Smooth muscle cell of the brain vasculature (primary cell): ENCODE measurements at regions not wholly inside any gene's neighbourhood (a gene's known extent, or its start where the extent isn't known, plus 50 kb on each side); places are given as distances from the start of the nearest gene placed in this dataset.
"Not testable (repeated sequence)": the region's sequence is repeated elsewhere in the genome, so short reads cannot be mapped to it uniquely, and the experiment has no call there.

ENCODE experiments used
- DNase-seq: peaks from one replicate; pipeline ENCODE4 v3.0.0-alpha.2; 2012; ENCODE audit warnings: low read depth, low spot score

DNA sequence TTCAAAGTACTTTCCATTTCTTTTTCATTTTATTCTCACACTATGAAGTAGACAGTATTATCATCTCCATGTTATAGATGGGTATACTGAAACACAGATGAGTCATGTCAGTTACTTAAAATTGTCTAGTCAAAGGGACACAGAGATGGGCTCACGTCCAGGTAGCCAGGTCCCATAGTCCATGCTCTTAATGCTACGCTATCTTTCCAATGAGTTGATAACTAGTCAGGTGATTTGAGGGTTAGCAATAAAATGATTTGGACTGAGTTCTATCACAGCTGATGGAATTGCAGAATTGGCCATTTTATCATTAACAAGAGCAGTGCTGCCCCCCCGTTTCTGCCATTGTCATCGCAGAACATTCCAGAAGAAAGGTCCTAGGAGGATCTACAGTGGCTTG lies 318.9 kb downstream of the DLEU7 start:
- no peak for DNase-seq

DNA sequence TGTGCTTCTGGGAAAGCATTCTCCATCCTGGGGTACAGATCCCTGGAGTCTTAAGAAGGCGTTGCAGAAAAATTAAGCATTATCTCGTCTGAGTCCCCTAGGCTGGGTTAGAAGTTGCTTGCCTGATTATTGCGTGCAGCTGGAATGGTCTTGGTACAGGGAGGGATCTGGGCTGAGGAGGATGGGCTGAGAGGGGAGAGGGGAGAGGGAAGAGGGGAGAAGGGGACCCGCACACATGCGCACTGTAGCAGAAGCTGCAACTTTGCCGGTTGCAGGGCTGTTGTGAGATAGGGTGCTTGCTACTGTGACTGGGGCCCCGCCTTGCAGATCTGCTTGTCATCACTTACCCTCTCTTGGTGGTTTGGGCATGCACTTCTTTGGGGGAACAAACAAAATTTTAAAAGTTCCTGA lies 316.8 kb downstream of the DLEU7 start:
- no peak for DNase-seq

DNA sequence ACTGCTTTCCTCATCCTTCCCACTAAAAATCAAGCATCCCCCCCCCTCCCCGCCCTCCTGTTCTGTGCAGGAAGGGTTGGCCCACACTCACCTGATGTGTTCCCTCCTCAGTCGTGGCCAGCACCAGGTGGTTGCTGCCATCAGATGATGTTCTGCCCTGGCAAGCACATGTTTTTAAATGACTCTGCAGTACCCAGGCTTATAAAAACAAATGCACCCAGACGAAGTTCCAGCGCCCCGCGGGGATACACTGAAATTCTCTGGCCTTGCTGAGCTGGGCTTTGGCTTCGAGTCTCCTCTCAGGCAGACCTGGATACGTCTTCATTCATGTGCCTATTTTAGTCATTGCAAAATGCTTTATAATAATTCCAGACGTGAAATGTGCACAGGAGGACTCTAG lies 316.3 kb downstream of the DLEU7 start:
- no peak for DNase-seq

DNA sequence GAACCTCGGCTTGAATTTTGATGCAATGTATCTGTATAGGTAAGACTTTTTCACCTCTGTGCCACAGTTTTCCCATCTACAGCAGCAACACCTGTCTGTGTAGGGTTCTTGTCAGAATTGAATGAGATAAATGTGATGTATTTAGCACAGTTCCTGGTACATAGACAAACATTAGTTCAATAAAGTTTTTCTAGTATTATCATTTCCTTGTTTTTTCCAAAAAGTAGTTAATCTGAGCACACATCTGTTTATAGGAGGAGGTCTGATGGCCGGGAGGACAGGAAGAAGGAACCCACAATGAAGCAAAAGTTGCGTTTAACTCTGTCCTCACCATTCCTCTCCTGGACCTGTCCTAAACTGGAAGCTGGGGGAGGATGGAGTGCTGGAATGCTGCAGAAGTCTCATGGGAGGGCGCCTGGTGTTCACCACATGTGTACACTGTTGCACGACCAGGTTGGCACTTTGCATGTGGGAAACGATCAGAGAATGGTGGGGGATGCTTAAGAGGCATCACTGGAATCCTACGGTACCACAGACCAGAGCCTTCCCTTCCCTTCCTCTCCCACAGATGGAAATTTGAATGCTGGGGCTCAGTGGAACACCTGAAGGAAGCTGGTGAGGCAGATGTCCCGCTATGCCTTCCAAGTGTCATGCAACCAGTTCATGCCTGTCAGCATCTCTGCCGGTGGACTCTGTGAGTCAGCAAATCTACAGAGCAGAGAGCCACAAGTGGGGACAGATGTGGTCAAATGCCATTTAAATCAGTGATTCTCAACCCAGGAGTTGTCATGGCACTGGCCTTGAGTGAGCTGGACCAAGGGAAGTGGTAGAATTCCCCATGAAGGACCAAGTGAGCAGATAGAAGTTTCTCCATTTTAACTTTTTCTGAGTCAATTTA lies 315.6 kb downstream of the DLEU7 start:
- DNase-seq = no peak

DNA sequence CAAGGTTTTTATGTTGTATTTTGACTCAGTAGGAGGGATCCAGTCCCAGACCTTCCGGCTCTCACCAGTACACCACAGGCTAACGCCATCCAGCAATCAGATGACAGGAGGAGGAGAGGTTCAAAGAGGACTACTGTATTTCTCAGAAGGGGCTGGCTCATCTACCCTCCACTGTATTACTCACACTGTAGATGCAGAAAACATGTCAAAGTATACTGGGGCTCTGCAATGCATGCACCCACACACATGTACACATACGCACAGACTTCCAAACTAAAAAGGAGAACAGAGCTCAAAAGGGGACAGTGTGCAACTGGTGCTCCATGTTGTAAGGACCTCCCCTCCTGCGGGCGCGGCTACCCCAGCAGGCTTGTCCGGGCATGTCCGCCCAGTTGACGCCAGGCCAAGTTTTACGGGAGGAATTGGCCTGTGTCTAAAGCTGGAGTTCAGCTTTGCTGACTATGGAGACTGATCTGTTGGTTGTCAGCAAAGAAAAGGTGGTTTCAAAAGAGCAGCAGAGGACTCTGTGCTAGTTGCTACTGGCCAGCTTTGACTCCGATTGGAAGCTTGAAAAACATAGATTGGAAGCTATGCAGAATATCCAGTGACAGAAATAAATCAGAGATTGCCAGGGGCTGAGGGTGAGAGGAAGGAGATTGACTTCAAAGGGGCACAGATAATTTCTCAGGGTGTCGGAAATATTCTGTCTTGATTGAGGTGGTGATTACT lies 314.2 kb downstream of the DLEU7 start:
- DNase-seq = peak; percentile 74

DNA sequence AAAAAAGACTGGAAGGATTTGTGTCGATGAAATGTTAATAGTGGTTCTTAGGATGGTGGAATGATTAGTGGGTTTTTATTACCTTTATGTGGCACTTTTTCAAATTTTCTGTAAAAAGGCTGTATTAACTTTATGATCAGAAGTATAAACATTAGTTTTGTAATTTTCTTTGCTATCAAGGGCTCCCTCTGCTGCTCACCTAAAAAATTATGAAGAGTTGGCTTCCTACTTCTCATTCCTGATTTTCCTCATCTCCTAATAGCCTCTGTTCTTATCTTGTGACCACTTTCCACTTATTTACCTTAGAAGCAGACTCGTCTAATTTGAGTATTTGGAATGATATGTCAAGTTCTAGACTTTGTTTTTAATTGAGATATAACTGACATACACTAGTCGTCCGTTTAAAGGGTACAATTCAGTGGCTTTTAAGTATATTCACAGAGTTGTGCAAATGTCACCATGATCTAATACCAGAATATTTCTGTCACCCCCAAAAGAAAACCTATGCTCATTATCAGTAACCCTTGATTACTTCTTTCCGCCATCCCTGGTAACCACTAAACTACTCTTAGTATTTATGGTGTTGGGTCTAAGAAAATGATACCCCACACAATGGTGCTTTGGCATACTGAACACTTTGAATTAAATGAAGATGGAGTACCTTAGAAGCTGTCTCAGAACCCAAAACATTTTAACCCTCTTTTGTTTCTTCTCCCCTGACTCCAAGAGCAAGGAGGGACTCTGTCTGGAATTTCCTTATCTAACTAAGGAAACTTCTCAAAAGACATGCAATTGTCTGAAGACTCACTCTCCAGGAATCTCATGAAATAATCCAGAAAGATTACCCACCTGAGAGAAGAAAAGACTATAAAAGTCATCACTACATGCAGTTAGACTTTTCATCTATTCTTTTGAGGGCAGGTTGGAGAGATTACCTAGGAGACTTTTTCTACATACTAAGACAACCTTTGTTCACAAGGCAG lies 311.3 kb downstream of the DLEU7 start:
- DNase-seq = no peak

DNA sequence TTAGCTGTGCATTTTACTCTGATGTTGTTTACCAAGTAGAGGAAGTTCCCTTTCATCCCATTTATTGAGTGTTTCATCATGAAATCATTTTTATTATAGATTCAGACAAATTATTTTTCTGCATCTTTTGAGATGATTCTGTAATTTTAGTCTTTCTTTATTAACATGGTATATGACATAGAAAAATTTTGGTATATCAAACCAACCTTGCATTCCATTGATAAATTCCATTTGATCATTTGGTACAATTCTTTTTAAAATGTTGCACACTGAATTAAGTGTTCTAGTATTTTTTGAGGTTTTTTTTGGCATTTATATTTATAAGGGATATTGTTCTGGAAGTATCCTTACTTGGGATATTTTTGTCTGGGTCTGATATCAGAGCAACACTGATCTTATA lies 308.4 kb downstream of the DLEU7 start:
- DNase-seq = no peak

DNA sequence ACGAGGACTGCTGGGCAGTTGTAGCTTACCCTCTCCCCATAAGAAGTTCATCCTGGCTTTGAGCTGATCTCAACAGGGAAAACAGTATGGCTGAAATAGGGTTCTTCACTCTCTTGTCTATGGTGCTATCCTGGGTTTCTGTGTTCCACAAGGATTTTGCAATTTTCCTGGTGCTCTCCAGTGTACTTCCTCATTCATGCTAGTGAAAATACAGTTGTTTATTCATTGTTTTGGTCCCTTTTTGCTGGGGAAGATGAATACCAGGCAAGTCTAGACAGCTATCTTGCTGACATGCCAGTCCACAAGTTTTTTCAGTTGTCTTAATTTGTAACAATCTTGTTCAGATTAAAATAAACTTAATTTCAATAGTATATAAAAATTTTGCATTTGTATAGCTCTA lies 306.5 kb downstream of the DLEU7 start:
- DNase-seq = no peak

DNA sequence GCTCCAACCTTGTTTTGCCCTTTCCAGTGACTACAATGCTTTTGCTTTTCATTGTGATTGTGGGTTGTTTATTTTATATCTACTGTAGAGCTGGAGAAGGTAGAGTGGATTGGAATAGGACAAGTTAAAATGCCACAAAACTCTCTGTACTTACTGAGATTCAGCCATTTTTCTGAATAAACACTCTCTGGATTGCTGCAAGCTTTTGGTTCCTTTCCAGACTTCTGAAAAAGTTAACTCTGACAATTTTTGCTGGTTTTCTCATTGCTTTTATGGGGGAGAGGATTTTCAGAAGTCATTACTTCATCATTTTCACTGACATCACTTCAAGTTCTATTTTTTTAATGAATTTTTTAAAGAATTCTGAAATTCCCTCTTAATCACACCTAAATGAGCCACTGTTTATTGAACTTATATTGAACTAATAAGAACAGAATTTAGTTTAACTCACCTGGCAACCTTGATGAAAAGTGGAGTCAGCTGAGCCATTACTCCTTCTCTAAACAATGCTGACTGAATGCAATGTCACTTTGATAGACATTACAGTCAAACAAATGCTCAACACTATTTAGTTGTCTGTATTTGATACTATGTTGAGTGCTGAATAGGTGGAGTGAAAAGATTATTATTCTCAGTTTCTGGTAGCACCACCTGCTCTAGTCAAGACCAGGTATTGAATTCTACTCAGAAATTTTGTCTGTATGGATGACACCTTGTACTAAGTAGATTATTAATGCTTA lies 303.5 kb downstream of the DLEU7 start:
- DNase-seq = no peak

DNA sequence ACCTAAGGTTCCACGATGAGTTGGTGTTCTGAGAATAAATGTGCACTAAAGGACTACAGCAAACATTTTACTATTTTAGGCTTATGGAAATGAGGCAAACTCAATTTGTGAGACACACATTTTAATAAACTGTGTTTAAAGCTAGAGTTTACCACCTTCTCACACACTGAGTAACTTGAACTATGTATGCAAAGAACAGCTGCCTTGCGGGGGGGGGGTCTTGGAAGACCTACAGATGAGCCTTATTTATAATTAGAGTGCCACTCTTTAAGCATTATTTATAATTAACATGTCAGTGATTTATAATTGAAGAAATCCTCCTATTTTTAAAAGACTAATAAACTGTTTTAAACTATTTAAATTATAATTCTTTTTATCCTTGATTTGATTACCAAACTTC lies 300.4 kb downstream of the DLEU7 start:
- no peak for DNase-seq

DNA sequence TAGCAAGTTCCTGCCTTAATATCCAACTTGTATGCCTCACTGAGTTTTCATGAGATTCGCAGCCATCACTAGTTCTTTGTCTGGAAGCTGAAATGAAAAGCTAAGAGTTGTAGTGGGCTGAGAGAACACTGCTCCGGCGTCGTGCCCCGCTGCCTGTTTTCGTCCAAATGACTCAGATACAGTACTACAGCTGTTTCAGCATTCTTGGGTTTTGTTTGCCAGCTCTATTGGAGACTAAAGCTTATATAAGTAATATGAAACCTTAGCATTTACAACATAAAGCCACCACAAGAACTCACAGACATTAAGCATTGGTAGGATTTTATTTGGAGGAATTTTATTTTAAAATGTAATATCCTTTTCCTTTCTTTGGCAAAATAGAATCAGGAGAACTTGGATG lies 299.7 kb downstream of the DLEU7 start:
- DNase-seq = peak; percentile 63

DNA sequence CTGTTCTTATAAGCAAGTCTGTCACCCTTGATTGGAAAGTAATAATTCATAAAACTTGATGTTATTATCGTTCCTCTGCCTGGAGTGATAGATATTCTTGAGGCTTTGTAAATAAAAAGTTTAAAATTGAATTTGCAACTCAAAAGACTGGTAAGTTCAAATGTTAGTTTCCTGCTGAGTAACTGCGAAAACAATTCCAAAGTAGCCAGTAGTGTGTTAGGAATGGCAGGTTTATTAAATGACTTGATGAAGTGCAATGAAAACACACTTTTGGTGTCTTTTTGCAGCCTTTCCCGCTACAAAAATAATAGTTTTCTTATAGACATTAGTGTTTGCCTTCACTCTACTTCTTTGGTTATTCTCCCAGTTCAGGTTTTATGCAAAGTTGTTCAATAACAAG lies 299.3 kb downstream of the DLEU7 start:
- no peak for DNase-seq

DNA sequence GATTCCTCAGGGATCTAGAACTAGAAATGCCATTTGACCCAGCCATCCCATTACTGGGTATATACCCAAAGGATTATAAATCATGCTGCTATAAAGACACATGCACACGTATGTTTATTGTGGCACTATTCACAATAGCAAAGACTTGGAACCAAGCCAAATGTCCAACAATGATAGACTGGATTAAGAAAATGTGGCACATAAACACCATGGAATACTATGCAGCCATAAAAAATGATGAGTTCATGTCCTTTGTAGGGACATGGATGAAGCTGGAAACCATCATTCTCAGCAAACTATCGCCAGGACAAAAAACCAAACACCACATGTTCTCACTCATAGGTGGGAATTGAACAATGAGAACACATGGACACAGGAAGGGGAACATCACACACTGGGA lies 296.3 kb downstream of the DLEU7 start:
- DNase-seq = not testable (repeated sequence)

DNA sequence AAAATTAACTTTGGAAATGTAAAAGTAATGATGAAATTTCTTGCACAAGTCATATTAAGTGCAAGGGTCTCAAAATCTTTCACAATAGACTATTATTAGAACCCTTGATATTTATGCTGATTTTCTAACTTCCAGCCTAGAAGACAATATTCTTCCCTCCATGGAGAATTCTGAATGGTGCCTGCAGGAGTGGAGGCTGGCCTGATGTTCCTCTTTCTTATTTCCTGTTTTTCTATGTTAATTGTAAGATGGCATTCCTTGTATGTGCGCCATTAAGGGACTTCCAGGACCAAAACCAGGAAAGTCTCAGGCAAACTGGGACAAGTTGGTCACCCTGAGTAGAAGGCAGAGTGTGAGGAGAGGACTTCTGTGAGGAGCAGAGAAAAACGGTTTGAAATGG lies 294.9 kb downstream of the DLEU7 start:
- DNase-seq = no peak

DNA sequence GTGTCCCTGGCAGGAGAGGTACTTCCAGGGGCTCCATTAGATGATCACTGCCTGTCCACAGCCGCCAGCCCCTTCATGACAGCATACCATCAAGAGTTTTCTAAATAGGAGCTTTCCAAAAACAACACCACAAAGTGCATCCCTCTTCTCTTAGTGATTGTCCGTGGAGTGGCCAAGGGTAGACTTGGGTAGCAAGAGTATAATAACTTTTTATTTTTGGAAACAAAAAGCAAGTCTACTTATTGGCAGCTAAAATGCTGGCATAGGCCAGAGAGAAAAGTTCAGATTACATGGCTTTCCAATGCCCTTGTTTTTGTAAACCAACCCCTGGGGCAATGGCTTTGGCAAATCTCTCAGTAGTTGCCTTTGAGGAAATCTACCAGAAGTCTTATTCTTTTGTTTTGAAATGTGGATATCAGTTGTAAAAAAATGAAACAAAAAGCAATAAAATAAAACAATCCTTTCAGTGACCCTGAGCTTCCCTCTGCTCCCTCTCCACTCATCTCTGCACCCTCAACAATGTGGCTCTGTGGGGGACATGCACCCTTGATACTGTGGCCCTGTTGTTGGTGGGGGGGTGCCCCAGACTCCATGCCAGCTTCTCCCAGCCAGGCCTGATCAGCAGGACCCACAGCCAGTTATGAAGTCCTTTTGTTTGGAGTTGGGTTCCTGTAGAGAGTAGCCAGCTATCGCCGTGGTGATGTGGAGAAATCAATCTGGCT lies 294.1 kb downstream of the DLEU7 start:
- DNase-seq = no peak

DNA sequence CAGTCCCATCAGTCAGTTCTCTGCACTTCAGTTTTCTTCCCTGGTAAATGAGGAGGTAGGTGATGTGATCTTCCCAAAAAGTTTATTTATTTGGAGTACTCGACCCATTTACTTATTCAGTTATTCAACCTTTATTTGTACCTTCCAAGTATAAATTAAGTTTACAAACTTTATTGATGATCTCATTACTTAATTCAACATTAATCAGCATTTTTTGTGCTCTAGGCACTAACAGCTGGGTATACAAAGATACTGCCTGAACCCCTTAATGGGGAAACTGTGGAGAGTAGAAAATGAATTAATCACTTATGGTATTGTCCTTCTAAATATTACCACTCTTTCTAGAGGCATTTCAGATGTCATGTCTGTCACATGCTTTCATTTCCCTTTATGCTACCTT lies 293.3 kb downstream of the DLEU7 start:
- no peak for DNase-seq

DNA sequence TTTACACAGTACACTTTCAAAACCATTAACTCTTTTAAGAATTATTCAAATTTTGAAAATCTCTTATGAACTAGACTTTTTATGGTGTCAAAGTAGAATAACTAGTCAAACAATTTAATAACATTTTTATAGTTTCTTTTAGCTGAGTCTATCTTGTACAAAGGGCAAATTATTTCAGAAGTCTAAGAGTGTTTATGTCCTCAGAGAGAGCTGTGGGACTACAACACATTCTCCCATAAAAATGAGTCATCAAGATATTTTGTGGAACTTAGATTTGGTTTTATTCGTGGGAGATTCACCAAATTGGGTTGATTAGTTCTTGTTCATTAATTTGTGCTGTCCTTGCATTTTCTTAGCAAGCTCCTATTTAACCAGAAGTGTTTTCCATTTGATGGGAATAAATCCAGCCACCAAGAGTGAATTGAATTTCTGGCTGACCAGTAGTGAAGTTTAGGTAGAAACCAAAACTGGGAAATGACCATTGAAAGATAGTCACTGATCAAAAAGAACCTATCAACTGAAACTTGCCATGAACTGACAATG lies 291.0 kb downstream of the DLEU7 start:
- DNase-seq = no peak

DNA sequence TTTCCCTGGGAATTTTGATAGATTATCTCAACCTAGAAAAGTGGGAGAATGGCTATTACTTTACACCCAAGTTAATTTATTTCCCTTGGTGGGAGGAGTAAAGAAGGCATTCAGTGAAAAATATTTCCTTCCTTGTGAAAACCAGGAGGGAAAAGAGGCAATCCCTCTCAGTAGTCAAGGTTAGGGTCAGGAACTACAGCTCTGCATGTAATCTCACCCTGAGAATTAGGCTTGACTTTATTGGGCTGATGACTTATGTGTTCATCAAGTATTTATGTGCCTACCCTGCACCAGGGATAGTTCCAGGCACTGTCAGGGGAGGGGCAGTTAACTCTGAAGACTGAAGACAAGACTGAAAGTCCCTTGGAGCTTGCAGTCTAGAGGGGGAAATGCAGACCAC lies 281.8 kb downstream of the DLEU7 start:
- DNase-seq = no peak

DNA sequence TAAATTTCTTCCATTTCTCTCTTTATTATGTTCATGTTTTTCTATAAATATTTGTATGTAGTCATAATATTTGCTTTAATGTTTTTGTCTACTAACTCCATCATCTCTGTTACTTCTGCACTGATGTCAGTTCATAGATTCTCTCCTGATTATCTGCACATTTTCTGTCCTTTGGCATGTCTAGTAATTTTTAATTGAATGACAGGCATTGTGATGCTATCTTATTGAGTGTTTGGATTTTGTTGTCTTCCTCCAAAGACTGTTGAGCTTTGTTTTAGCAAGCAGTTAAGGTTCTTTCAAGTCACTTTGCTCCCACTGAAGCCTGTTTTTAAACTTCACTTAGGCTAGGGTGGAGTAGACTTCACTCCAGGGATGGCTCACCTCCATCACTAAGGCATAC lies 276.8 kb downstream of the DLEU7 start:
- no peak for DNase-seq

DNA sequence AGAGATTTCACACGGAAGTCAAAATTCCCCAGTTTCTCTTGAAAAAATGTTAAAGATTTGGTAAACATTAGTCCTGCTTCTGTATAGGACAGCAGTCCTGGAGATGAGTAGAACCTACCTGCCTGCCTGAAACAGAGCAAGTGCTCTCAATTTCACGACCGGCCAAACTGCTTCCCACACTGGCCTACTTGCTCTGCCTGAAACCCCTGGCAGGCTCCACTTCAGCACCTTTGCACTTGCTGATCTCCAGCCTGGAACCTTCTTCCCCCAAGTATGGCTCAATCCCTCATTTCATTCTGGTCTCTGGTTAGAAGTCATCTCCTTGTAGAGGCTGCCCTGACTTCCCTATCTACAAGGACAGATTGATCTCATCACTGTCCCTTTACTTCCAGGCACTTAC lies 271.4 kb downstream of the DLEU7 start:
- no peak for DNase-seq
